ENCODE measurements at regions not wholly inside any gene's neighbourhood (a gene's known extent, or its start where the extent isn't known, plus 50 kb on each side); places are given as distances from the start of the nearest gene placed in this dataset.

DNA sequence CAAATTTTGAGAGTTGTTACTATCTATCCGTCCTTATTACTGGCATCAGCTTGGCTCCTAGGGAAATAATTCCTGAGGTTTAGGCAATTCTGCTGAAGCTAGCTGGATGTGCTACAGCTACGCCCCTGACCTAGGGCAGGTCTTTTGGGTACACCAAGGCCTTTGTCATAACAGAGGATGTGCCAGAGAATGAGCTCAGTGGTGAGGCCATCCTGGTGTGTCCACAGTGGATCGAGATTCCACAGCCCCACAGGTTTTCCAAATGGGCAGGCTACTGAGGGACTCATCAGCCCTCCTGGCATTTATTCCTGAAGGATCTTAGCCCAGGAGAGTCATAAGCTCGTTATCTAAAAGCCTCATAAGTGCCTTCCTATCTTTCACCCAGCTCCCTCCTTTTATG, 475.2 kb upstream of the USP24 start:
- H3K4me1 ChIP-seq (ENCODE audit: control insufficient read depth in 1 of 2, insufficient read depth in 2 of 2, low read length in 2 of 2), result no peaks in the 10 kb centered on the region
- H3K4me3 ChIP-seq (ENCODE audit: low read depth in 1 of 2, low read length in 2 of 2), result no peak overlapping the region
- H3K27ac ChIP-seq (ENCODE audit: low read depth, low read length), result no peak overlapping the region
- H3K9ac ChIP-seq (ENCODE audit: low read depth in 1 of 2, low read length in 2 of 2), result no peak overlapping the region
- H3K9me3 ChIP-seq (ENCODE audit: control insufficient read depth in 1 of 2, low read length in 2 of 2), result no peaks in the 10 kb centered on the region
- no peaks in the 10 kb centered on the region for H3K27me3 ChIP-seq (ENCODE audit: control insufficient read depth in 1 of 2, insufficient read depth in 2 of 2, low read length in 2 of 2)
- H3K36me3 ChIP-seq (ENCODE audit: control insufficient read depth in 1 of 2, insufficient read depth in 2 of 2, low read length in 2 of 2), result no peaks in the 10 kb centered on the region

DNA sequence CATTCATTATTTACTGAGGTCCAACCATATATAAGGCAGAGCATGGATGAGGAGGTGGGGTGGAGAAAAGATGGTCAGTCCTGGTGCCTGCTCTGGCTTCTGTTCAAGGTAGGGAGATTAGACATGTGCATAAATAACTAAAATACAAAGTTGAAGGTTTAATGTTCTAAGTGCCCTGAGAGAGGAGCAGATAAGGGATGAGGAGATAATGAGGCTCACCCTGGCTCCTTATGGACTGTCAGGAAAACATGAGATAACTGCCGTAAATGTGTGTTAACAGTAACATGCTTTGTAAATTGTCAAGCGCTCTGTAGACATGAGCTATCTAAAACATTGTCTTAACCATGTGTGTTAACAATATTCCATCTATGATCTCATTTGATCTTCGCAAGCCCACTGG, 474.6 kb upstream of the USP24 start:
- H3K4me1 ChIP-seq (ENCODE audit: control insufficient read depth in 1 of 2, insufficient read depth in 2 of 2, low read length in 2 of 2), result no peaks in the 10 kb centered on the region
- no peak overlapping the region for H3K27ac ChIP-seq (ENCODE audit: low read depth, low read length)
- H3K36me3 ChIP-seq (ENCODE audit: control insufficient read depth in 1 of 2, insufficient read depth in 2 of 2, low read length in 2 of 2), result no peaks in the 10 kb centered on the region
- no peak overlapping the region for H3K4me3 ChIP-seq (ENCODE audit: low read depth in 1 of 2, low read length in 2 of 2)
- H3K27me3 ChIP-seq (ENCODE audit: control insufficient read depth in 1 of 2, insufficient read depth in 2 of 2, low read length in 2 of 2), result no peaks in the 10 kb centered on the region
- H3K9ac ChIP-seq (ENCODE audit: low read depth in 1 of 2, low read length in 2 of 2), result no peak overlapping the region
- H3K9me3 ChIP-seq (ENCODE audit: control insufficient read depth in 1 of 2, low read length in 2 of 2), result no peaks in the 10 kb centered on the region

- Histone ChIP-seq H3K4me1 (ENCODE audit: control insufficient read depth in 1 of 2, insufficient read depth in 2 of 2, low read length in 2 of 2) (no peaks in the 10 kb centered on the region), H3K4me3 (ENCODE audit: low read depth in 1 of 2, low read length in 2 of 2) (no peak overlapping the region), H3K9me3 (ENCODE audit: control insufficient read depth in 1 of 2, low read length in 2 of 2) (no peaks in the 10 kb centered on the region), H3K27ac (ENCODE audit: low read depth, low read length) (no peak overlapping the region), H3K27me3 (ENCODE audit: control insufficient read depth in 1 of 2, insufficient read depth in 2 of 2, low read length in 2 of 2) (no peaks in the 10 kb centered on the region), H3K9ac (ENCODE audit: low read depth in 1 of 2, low read length in 2 of 2) (no peak overlapping the region), H3K36me3 (ENCODE audit: control insufficient read depth in 1 of 2, insufficient read depth in 2 of 2, low read length in 2 of 2) (no peaks in the 10 kb centered on the region)
These were observed 470.4 kb upstream of the USP24 start for GRCh38 chr1:55685560-55685959.

DNA sequence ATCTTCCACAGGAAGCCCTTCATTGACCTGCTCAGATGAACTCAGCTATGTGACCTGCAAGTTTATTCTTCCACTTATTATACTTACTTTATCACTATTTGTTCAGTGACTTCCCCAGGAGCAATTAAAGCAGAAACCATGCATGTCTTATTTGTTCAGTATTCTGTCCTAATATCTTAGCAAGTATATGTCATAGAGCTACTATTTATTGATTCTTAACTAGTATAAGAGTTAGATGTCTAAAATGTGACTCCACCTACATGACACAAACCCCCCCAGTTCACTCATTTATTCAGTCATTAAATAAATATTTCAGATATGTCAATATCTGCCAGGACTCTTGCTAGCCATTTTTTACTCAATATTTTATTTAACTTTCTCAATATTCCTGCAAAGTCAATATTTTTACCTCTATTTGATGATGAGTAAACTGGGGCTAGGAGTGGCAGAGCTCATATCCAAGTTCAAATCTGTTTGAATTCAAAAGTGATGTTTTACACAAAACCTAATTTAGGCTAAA, 469.0 kb upstream of the USP24 start:
- H3K27me3 ChIP-seq (ENCODE audit: control insufficient read depth in 1 of 2, insufficient read depth in 2 of 2, low read length in 2 of 2), result no peaks in the 10 kb centered on the region
- no peaks in the 10 kb centered on the region for H3K4me1 ChIP-seq (ENCODE audit: control insufficient read depth in 1 of 2, insufficient read depth in 2 of 2, low read length in 2 of 2)
- H3K27ac ChIP-seq (ENCODE audit: low read depth, low read length), result no peak overlapping the region
- H3K36me3 ChIP-seq (ENCODE audit: control insufficient read depth in 1 of 2, insufficient read depth in 2 of 2, low read length in 2 of 2), result no peaks in the 10 kb centered on the region
- H3K9me3 ChIP-seq (ENCODE audit: control insufficient read depth in 1 of 2, low read length in 2 of 2), result no peaks in the 10 kb centered on the region
- H3K9ac ChIP-seq (ENCODE audit: low read depth in 1 of 2, low read length in 2 of 2), result no peak overlapping the region
- no peak overlapping the region for H3K4me3 ChIP-seq (ENCODE audit: low read depth in 1 of 2, low read length in 2 of 2)

- Histone ChIP-seq H3K9ac (ENCODE audit: low read depth in 1 of 2, low read length in 2 of 2) (no peak overlapping the region), H3K36me3 (ENCODE audit: control insufficient read depth in 1 of 2, insufficient read depth in 2 of 2, low read length in 2 of 2) (no peaks in the 10 kb centered on the region), H3K27ac (ENCODE audit: low read depth, low read length) (no peak overlapping the region), H3K4me3 (ENCODE audit: low read depth in 1 of 2, low read length in 2 of 2) (no peak overlapping the region), H3K9me3 (ENCODE audit: control insufficient read depth in 1 of 2, low read length in 2 of 2) (no peaks in the 10 kb centered on the region), H3K4me1 (ENCODE audit: control insufficient read depth in 1 of 2, insufficient read depth in 2 of 2, low read length in 2 of 2) (no peaks in the 10 kb centered on the region), H3K27me3 (ENCODE audit: control insufficient read depth in 1 of 2, insufficient read depth in 2 of 2, low read length in 2 of 2) (no peaks in the 10 kb centered on the region)
These were observed 467.0 kb upstream of the USP24 start for GRCh38 chr1:55682198-55682597.

- Histone ChIP-seq H3K27me3 (ENCODE audit: control insufficient read depth in 1 of 2, insufficient read depth in 2 of 2, low read length in 2 of 2) (no peaks in the 10 kb centered on the region), H3K27ac (ENCODE audit: low read depth, low read length) (no peak overlapping the region), H3K4me1 (ENCODE audit: control insufficient read depth in 1 of 2, insufficient read depth in 2 of 2, low read length in 2 of 2) (no peaks in the 10 kb centered on the region), H3K9me3 (ENCODE audit: control insufficient read depth in 1 of 2, low read length in 2 of 2) (no peaks in the 10 kb centered on the region), H3K9ac (ENCODE audit: low read depth in 1 of 2, low read length in 2 of 2) (no peak overlapping the region), H3K4me3 (ENCODE audit: low read depth in 1 of 2, low read length in 2 of 2) (no peak overlapping the region), H3K36me3 (ENCODE audit: control insufficient read depth in 1 of 2, insufficient read depth in 2 of 2, low read length in 2 of 2) (no peaks in the 10 kb centered on the region)
These were observed 464.8 kb upstream of the USP24 start for GRCh38 chr1:55679971-55680370.

GRCh38 chr1:55673416-55673815, 458.3 kb upstream of the USP24 start:
- Histone ChIP-seq H3K4me1 (ENCODE audit: control insufficient read depth in 1 of 2, insufficient read depth in 2 of 2, low read length in 2 of 2) (no peaks in the 10 kb centered on the region), H3K9ac (ENCODE audit: low read depth in 1 of 2, low read length in 2 of 2) (no peak overlapping the region), H3K9me3 (ENCODE audit: control insufficient read depth in 1 of 2, low read length in 2 of 2) (no peaks in the 10 kb centered on the region), H3K36me3 (ENCODE audit: control insufficient read depth in 1 of 2, insufficient read depth in 2 of 2, low read length in 2 of 2) (no peaks in the 10 kb centered on the region), H3K27me3 (ENCODE audit: control insufficient read depth in 1 of 2, insufficient read depth in 2 of 2, low read length in 2 of 2) (no peaks in the 10 kb centered on the region), H3K27ac (ENCODE audit: low read depth, low read length) (no peak overlapping the region), H3K4me3 (ENCODE audit: low read depth in 1 of 2, low read length in 2 of 2) (no peak overlapping the region)

GRCh38 chr1:55670331-55671082, 455.3 kb upstream of the USP24 start:
- Histone ChIP-seq H3K9me3 (ENCODE audit: control insufficient read depth in 1 of 2, low read length in 2 of 2) (no peaks in the 10 kb centered on the region), H3K27me3 (ENCODE audit: control insufficient read depth in 1 of 2, insufficient read depth in 2 of 2, low read length in 2 of 2) (no peaks in the 10 kb centered on the region), H3K9ac (ENCODE audit: low read depth in 1 of 2, low read length in 2 of 2) (no peak overlapping the region), H3K36me3 (ENCODE audit: control insufficient read depth in 1 of 2, insufficient read depth in 2 of 2, low read length in 2 of 2) (no peaks in the 10 kb centered on the region), H3K27ac (ENCODE audit: low read depth, low read length) (no peak overlapping the region), H3K4me1 (ENCODE audit: control insufficient read depth in 1 of 2, insufficient read depth in 2 of 2, low read length in 2 of 2) (no peaks in the 10 kb centered on the region), H3K4me3 (ENCODE audit: low read depth in 1 of 2, low read length in 2 of 2) (no peak overlapping the region)

- Histone ChIP-seq H3K27ac (ENCODE audit: low read depth, low read length) (no peak overlapping the region), H3K9me3 (ENCODE audit: control insufficient read depth in 1 of 2, low read length in 2 of 2) (no peaks in the 10 kb centered on the region), H3K9ac (ENCODE audit: low read depth in 1 of 2, low read length in 2 of 2) (no peak overlapping the region), H3K27me3 (ENCODE audit: control insufficient read depth in 1 of 2, insufficient read depth in 2 of 2, low read length in 2 of 2) (no peaks in the 10 kb centered on the region), H3K4me1 (ENCODE audit: control insufficient read depth in 1 of 2, insufficient read depth in 2 of 2, low read length in 2 of 2) (no peaks in the 10 kb centered on the region), H3K36me3 (ENCODE audit: control insufficient read depth in 1 of 2, insufficient read depth in 2 of 2, low read length in 2 of 2) (no peaks in the 10 kb centered on the region), H3K4me3 (ENCODE audit: low read depth in 1 of 2, low read length in 2 of 2) (no peak overlapping the region)
These were observed 454.1 kb upstream of the USP24 start for GRCh38 chr1:55669293-55669692.

GRCh38 chr1:55662875-55663274, 447.7 kb upstream of the USP24 start:
- no peaks in the 10 kb centered on the region for H3K27me3 ChIP-seq (ENCODE audit: control insufficient read depth in 1 of 2, insufficient read depth in 2 of 2, low read length in 2 of 2)
- H3K9ac ChIP-seq (ENCODE audit: low read depth in 1 of 2, low read length in 2 of 2), result no peak overlapping the region
- no peaks in the 10 kb centered on the region for H3K4me1 ChIP-seq (ENCODE audit: control insufficient read depth in 1 of 2, insufficient read depth in 2 of 2, low read length in 2 of 2)
- H3K36me3 ChIP-seq (ENCODE audit: control insufficient read depth in 1 of 2, insufficient read depth in 2 of 2, low read length in 2 of 2), result no peaks in the 10 kb centered on the region
- H3K9me3 ChIP-seq (ENCODE audit: control insufficient read depth in 1 of 2, low read length in 2 of 2), result no peaks in the 10 kb centered on the region
- no peak overlapping the region for H3K27ac ChIP-seq (ENCODE audit: low read depth, low read length)
- H3K4me3 ChIP-seq (ENCODE audit: low read depth in 1 of 2, low read length in 2 of 2), result no peak overlapping the region
